ENCODE measurements at regions not wholly inside any gene's neighbourhood (a gene's known extent, or its start where the extent isn't known, plus 50 kb on each side); places are given as distances from the start of the nearest gene placed in this dataset.

DNA sequence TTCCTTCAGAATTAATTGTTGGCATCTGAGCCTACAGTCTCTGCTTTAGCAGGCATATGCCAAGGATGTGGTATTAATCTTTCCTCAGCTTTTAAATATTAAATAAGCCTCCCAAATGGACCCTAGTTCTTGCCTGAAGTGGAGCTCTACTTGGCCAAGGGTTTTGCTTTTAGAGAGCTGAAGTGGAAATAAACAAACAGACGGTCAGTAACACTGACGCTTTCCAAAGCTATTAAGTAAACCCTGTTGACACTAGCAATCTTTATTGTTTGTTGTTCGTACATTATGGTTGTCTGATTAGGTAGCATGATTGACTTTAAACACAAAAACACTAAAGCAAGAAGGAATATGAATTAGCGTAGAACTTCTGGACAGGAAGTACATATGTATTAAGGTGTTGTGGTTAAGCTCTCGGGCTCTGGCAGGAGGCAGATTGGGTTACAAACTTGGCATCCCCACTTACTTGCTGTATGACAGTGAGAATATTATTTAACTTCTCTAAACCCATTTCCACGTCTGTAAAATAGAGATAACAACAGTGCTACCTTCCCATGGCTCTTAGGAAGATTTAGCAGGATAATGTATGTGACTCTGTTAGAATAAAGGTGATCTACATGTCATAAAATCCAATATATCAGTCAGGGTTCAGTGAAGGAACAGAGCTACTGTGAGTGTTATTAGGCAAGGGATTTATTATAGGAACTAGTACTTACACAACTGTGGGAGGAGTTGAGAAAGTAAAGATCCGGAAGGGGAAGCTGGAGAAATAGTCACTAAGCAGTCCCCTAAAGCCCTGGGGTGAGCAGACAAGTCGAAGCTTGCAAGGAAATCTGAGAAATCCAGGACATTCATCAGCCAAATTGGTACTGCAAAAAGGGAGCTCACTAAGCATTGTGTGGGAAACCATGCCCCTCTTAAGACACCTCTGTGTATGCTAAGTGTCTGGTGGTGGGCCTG is 92.2 kb upstream of the ATF7IP start:
- peak; percentile 34 for TF ChIP-seq POLR2A (IDR thresholded peaks at IDR 0.05; ENCODE audit: extremely low read depth, insufficient read length)
- TF ChIP-seq, protein P1, sequence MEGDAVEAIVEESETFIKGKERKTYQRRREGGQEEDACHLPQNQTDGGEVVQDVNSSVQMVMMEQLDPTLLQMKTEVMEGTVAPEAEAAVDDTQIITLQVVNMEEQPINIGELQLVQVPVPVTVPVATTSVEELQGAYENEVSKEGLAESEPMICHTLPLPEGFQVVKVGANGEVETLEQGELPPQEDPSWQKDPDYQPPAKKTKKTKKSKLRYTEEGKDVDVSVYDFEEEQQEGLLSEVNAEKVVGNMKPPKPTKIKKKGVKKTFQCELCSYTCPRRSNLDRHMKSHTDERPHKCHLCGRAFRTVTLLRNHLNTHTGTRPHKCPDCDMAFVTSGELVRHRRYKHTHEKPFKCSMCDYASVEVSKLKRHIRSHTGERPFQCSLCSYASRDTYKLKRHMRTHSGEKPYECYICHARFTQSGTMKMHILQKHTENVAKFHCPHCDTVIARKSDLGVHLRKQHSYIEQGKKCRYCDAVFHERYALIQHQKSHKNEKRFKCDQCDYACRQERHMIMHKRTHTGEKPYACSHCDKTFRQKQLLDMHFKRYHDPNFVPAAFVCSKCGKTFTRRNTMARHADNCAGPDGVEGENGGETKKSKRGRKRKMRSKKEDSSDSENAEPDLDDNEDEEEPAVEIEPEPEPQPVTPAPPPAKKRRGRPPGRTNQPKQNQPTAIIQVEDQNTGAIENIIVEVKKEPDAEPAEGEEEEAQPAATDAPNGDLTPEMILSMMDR (IDR thresholded peaks at IDR 0.05; ENCODE audit: low read depth, low read length): no peak
- no peak for TF ChIP-seq MYC (IDR thresholded peaks at IDR 0.05; ENCODE audit: low read depth, low read length)
- TF ChIP-seq, protein P2, sequence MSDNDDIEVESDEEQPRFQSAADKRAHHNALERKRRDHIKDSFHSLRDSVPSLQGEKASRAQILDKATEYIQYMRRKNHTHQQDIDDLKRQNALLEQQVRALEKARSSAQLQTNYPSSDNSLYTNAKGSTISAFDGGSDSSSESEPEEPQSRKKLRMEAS (IDR thresholded peaks at IDR 0.05; ENCODE audit: low read depth, low read length): no peak
